SK-N-SH (cell line): ENCODE measurements at regions not wholly inside any gene's neighbourhood (a gene's known extent, or its start where the extent isn't known, plus 50 kb on each side); places are given as distances from the start of the nearest gene placed in this dataset.

Experiments used
- EP300 ChIP-seq, 2 experiments: IDR thresholded peaks; 2 replicates each; pipeline versions ENCODE4 v1.4.0 to v1.6.1; 2012; ENCODE audit warnings: borderline replicate concordance in 1 of 2, low read depth in 1 of 2, low read length in 1 of 2
- JUND ChIP-seq: IDR thresholded peaks from 2 replicates; pipeline ENCODE4 v1.4.0; 2012
- NFIC ChIP-seq: IDR thresholded peaks from 2 replicates; pipeline ENCODE4 v1.4.0; 2012; ENCODE audit warnings: borderline replicate concordance
- POLR2AphosphoS5 ChIP-seq: IDR thresholded peaks from 2 replicates; pipeline ENCODE4 v1.6.1; 2012; ENCODE audit warnings: low read depth, low read length
- RCOR1 ChIP-seq: fragments of 150-350 bp; IDR thresholded peaks from 2 replicates; pipeline ENCODE4 v1.6.1; 2017; ENCODE audit warnings: antibody characterized with exemption, low read length
- RFX5 ChIP-seq: IDR thresholded peaks from 2 replicates; pipeline ENCODE4 v1.6.1; 2012; ENCODE audit warnings: mild to moderate bottlenecking, improper control_type of control experiment, low read length
- SIN3A ChIP-seq: IDR thresholded peaks from 2 replicates; pipeline ENCODE4 v1.6.1; 2012; ENCODE audit warnings: low read depth, mild to moderate bottlenecking, low read length, moderate library complexity, borderline replicate concordance
- SMC3 ChIP-seq: IDR thresholded peaks from 2 replicates; pipeline ENCODE4 v1.6.1; 2012; ENCODE audit warnings: low read depth, low read length, improper control_type of control experiment
- USF1 ChIP-seq: IDR thresholded peaks from 2 replicates; pipeline ENCODE4 v1.4.0; 2012; ENCODE audit warnings: low read depth, borderline replicate concordance
- YY1 ChIP-seq: IDR thresholded peaks from 2 replicates; pipeline ENCODE4 v1.4.0; 2012; ENCODE audit warnings: low read depth, mild to moderate bottlenecking
- TF ChIP-seq, protein P1 (sequence below): fragments of 200-600 bp; sonication (generic); IDR thresholded peaks from 2 replicates; pipeline ENCODE4 v1.6.1; 2017; ENCODE audit warnings: antibody characterized with exemption, mild to moderate bottlenecking, moderate library complexity
- TF ChIP-seq, protein P2 (sequence below): IDR thresholded peaks from 2 replicates; pipeline ENCODE4 v1.4.0; 2012; ENCODE audit warnings: low read depth

- TF ChIP-seq RCOR1 (no peak), USF1 (no peak), RFX5 (no peak), NFIC (no peak), POLR2AphosphoS5 (no peak), SIN3A (no peak), YY1 (no peak), EP300 (IDR thresholded peaks at IDR 0.05; ENCODE audit: borderline replicate concordance in 1 of 2, low read depth in 1 of 2, low read length in 1 of 2) (no peak), SMC3 (no peak), JUND (no peak)
- TF ChIP-seq, protein P1, sequence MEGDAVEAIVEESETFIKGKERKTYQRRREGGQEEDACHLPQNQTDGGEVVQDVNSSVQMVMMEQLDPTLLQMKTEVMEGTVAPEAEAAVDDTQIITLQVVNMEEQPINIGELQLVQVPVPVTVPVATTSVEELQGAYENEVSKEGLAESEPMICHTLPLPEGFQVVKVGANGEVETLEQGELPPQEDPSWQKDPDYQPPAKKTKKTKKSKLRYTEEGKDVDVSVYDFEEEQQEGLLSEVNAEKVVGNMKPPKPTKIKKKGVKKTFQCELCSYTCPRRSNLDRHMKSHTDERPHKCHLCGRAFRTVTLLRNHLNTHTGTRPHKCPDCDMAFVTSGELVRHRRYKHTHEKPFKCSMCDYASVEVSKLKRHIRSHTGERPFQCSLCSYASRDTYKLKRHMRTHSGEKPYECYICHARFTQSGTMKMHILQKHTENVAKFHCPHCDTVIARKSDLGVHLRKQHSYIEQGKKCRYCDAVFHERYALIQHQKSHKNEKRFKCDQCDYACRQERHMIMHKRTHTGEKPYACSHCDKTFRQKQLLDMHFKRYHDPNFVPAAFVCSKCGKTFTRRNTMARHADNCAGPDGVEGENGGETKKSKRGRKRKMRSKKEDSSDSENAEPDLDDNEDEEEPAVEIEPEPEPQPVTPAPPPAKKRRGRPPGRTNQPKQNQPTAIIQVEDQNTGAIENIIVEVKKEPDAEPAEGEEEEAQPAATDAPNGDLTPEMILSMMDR: no peak
- TF ChIP-seq, protein P2, sequence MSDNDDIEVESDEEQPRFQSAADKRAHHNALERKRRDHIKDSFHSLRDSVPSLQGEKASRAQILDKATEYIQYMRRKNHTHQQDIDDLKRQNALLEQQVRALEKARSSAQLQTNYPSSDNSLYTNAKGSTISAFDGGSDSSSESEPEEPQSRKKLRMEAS: no peak
These were observed 554.3 kb upstream of the TENM3 start for GRCh38 chr4:181688872-181689271.
